Heart left ventricle (tissue), 16 donors: ENCODE measurements at regions not wholly inside any gene's neighbourhood (a gene's known extent, or its start where the extent isn't known, plus 50 kb on each side); places are given as distances from the start of the nearest gene placed in this dataset.

Experiments
- ATAC-seq, 4 donors: fragments of 200-7000 bp; cut with Tn5 transposase; one replicate each; pipeline ENCODE4 v1.9.1; 2020 to 2022; ENCODE audit warnings: moderate library complexity in 4 of 4, mild to moderate bottlenecking in 3 of 4, moderate number of reproducible peaks in 1 of 4
- DNase-seq, 5 donors: peaks; one replicate each; pipeline ENCODE4 v3.0.0-alpha.2; 2020
- H3K27ac ChIP-seq, 12 donors: fragments of 200-600 bp; sonication (generic) in 4 of 12; one replicate each; pipeline versions ENCODE4 v1.5.0 to v1.8.0; 2016 to 2022; ENCODE audit warnings: mild to moderate bottlenecking in 2 of 12
- H3K27me3 ChIP-seq, 9 donors: fragments of 200-600 bp; sonication (generic) in 2 of 9; one replicate each; pipeline versions ENCODE4 v1.5.1 to v1.8.0; 2016 to 2022; ENCODE audit warnings: mild to moderate bottlenecking in 3 of 9
- H3K36me3 ChIP-seq, 9 donors: fragments of 200-600 bp; sonication (generic) in 2 of 9; one replicate each; pipeline versions ENCODE4 v1.5.0 to v1.8.0; 2018 to 2022; ENCODE audit warnings: mild to moderate bottlenecking in 2 of 9
- H3K4me1 ChIP-seq, 12 donors: fragments of 200-600 bp; sonication (generic) in 4 of 12; one replicate each; pipeline versions ENCODE4 v1.5.0 to v1.8.0; 2016 to 2022; ENCODE audit warnings: mild to moderate bottlenecking in 3 of 12
- H3K4me3 ChIP-seq, 12 donors: fragments of 200-600 bp; sonication (generic) in 4 of 12; one replicate each; pipeline versions ENCODE4 v1.5.0 to v1.8.0; 2017 to 2022; ENCODE audit warnings: mild to moderate bottlenecking in 9 of 12, moderate library complexity in 4 of 12
- H3K9me3 ChIP-seq, 12 donors: fragments of 200-600 bp; sonication (generic) in 4 of 12; one replicate each; pipeline versions ENCODE4 v1.5.0 to v1.8.0; 2016 to 2022; ENCODE audit warnings: mild to moderate bottlenecking in 1 of 12
- CTCF ChIP-seq, 12 donors: fragments of 200-600 bp; sonication (generic) in 4 of 12; IDR thresholded peaks; one replicate each; pipeline versions ENCODE4 v1.5.0 to v1.8.0; 2018 to 2022; ENCODE audit warnings: antibody characterized with exemption in 12 of 12, mild to moderate bottlenecking in 5 of 12
- POLR2A ChIP-seq, 2 donors: fragments of 450-650 bp; IDR thresholded peaks; one replicate each; pipeline ENCODE4 v1.6.1; 2017; ENCODE audit warnings: antibody characterized with exemption in 2 of 2, mild to moderate bottlenecking in 2 of 2, moderate library complexity in 2 of 2
- WGBS, 4 donors: extraction: QIAGEN DNeasy Blood & Tissue Kit in 2 of 4; methylation state at CpG; one replicate each; pipeline versions ENCODE4 v1.1.5 to v1.1.7; 2013 to 2018; 5-methylcytosine and 5-hydroxymethylcytosine counted together
- intact Hi-C, 10 donors: fragments of 100-400 bp; cut with DNase I; formaldehyde crosslinking; loops; one replicate each; pipeline versions ENCODE4 v1.11.1 to v1.14.2; 2022
- donor health status: ischemic (EF 13 %, LVEDD 7.1; RV severe dilation, severe dysfunction).
- donor health status: healthy with polysubstance abuse.
- donor health status: DM: no; HTN: yes; CAD: no.
- donor health status: DM: no; HTN: no; CAD: no.
- donor health status: ischemic (EF 25% LVEDD 6.9; RV normal size, moderate dysfunction).
- donor health status: ischemic (EF 25% LVEDD 5.7; RV mildly dilated, moderate dysfunction).
- donor health status: healthy.
- donor health status: DM: yes; HTN: yes; CAD: no.
- donor health status: ischemic (EF 35%, LVEDD 5.7; RV mildly dilated, moderate dysfunction).
- donor health status: nonischemic (EF 11% LVEDD 7.7; RV severe dilation, severe dysfunction).
- donor health status: DM: yes; HTN: yes; CAD: no.
- donor health status: PGD.
- donor health status: ischemic (EF 29% LVEDD 5.4; RV normal size, mild dysfunction).
- donor health status: nonischemic (EF 23%, LVEDD 6.1; RV moderate dilation, normal function).

DNA sequence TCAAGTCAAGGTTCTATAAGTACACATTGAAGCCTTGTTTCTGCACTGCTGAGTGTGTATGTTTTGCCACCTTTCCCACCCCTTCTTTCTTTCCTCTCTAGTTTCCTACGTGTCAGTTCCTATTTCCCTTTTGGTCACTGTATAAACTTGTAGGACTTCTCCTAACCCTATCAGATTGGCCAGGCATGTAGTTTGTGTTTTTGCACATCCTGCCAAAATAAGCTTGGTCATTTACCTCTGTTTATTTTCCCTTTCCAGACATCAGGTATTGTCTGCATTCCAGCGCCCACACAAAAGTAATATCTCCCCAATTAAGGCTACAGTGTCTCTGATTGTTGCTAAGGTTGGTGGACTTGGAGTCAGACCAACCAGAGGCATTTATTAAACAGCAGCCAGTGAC is 252.9 kb upstream of the MPDZ start:
- peaks cover 0 to 16% (median 2%) of the 10 kb centered on the region in 12 donors for H3K9me3 ChIP-seq
- WGBS, 4 donors, result 45 to 62% (median 48%) methylated on average over 2 of the region's 2 CpGs
- no peak overlapping the region for H3K4me3 ChIP-seq
- H3K4me1 ChIP-seq, result peaks cover 0 to 7% (median 0%) of the 10 kb centered on the region in 12 donors
- TF ChIP-seq CTCF (IDR thresholded peaks at IDR 0.05), result no peak
- no peak for TF ChIP-seq POLR2A (IDR thresholded peaks at IDR 0.05)
- H3K27ac ChIP-seq, result no peak overlapping the region
- peak in 2 of 4 donors; percentile 48 to 55 for ATAC-seq
- no peak for DNase-seq
- no peaks in the 10 kb centered on the region for H3K36me3 ChIP-seq
- H3K27me3 ChIP-seq, result no peaks in the 10 kb centered on the region
- intact Hi-C loops, result no loop called here

DNA sequence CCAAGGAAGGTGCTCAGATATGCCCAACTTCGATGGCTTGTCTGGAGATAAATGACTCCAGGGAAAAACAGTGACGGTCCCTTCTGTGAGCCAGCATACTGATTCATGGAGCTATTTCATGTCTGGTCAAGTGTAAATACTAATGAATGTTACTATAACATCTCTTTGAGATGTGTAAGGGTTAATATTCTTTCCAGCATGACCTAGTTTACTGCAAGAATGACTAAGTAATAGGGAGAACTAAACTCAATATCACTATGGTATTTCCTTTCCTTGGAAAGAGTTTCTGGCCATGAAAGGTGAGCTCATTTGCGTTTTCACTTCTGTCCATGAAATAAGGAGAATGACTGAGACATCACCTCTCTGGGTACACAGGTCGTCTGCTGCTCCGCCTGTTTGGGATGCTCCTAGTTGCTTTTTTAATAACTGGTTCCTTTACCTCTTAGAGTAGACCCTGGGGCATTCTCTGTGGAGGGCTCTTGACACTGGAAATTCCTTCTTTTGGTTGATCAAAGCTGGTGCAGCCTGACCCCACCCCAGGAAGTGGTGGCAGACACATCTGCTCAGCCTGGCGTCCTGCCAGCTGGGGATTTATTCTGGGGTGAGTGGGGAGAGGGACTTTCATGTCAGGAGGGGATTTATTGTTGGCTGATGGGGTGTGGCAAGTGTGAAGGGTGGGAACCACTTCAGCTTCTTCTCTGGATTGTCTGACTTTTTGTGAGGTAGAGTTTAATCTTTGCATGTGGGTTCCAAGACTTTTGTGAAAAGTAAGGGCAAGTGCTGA is 250.0 kb upstream of the MPDZ start:
- no peak for ATAC-seq
- no peak for DNase-seq
- Histone ChIP-seq H3K4me3 (no peak overlapping the region), H3K9me3 (peaks cover 0 to 12% (median 2%) of the 10 kb centered on the region in 12 donors), H3K36me3 (no peaks in the 10 kb centered on the region), H3K27ac (no peak overlapping the region), H3K27me3 (no peaks in the 10 kb centered on the region), H3K4me1 (peaks cover 0 to 7% (median 4%) of the 10 kb centered on the region in 12 donors)
- TF ChIP-seq POLR2A (IDR thresholded peaks at IDR 0.05), result no peak
- no peak for TF ChIP-seq CTCF (IDR thresholded peaks at IDR 0.05)
- 72 to 80% (median 77%) methylated on average over 6 of the region's 6 CpGs for WGBS, 4 donors
- intact Hi-C loops, result no loop called here

DNA sequence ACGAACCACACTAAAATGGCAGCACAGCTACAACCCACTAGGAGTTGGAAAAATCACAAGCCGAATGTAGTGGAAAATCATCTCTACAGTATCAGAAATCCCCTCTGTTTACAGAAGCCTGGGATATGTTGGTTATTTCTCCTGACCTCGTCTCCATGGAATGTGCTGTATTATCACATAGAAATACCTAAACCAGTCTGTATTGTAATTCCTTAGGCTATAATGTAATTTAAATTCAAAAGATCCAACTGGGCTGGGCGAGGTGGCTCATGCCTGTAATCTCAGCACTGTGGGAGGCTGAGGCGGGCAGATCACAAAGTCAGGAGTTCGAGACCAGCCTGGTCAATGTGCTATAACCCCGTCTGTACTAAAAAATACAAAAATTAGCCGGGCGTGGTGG is 244.8 kb upstream of the MPDZ start:
- H3K4me3 ChIP-seq, result no peak overlapping the region
- no peak for TF ChIP-seq CTCF (IDR thresholded peaks at IDR 0.05)
- TF ChIP-seq POLR2A (IDR thresholded peaks at IDR 0.05), result no peak
- H3K4me1 ChIP-seq, result peaks cover 0 to 6% (median 0%) of the 10 kb centered on the region in 12 donors
- no peaks in the 10 kb centered on the region for H3K36me3 ChIP-seq
- H3K27me3 ChIP-seq, result no peaks in the 10 kb centered on the region
- no peaks in the 10 kb centered on the region for H3K9me3 ChIP-seq
- DNase-seq (no peak), ATAC-seq (no peak)
- WGBS, 4 donors, result 93 to 95% (median 93%) methylated on average over 9 of the region's 9 CpGs
- no peak overlapping the region for H3K27ac ChIP-seq
- intact Hi-C loops, result no loop called here

GRCh38 chr9:13520069-13520468 is 240.6 kb upstream of the MPDZ start:
- intact Hi-C loops, result no loop called here

More at GRCh38 chr9:13520069-13520468, 240.6 kb upstream of the MPDZ start:
- Histone ChIP-seq H3K27ac (no peak overlapping the region), H3K4me3 (no peak overlapping the region), H3K9me3 (no peaks in the 10 kb centered on the region), H3K4me1 (peaks cover 0 to 5% (median 0%) of the 10 kb centered on the region in 12 donors), H3K27me3 (no peaks in the 10 kb centered on the region), H3K36me3 (no peaks in the 10 kb centered on the region)
- WGBS, 4 donors, result 60 to 82% (median 69%) methylated on average over 2 of the region's 2 CpGs
- DNase-seq, result no peak
- no peak for ATAC-seq
- TF ChIP-seq POLR2A (IDR thresholded peaks at IDR 0.05) (no peak), CTCF (IDR thresholded peaks at IDR 0.05) (no peak)
